LNCAP (cell line): ENCODE measurements at regions not wholly inside any gene's neighbourhood (a gene's known extent, or its start where the extent isn't known, plus 50 kb on each side); places are given as distances from the start of the nearest gene placed in this dataset.

Source experiments
- TF ChIP-seq, protein P1 (sequence below): fragments of 450-650 bp; IDR thresholded peaks from 2 replicates; pipeline ENCODE4 v1.5.1; 2017; ENCODE audit warnings: mild to moderate bottlenecking

DNA sequence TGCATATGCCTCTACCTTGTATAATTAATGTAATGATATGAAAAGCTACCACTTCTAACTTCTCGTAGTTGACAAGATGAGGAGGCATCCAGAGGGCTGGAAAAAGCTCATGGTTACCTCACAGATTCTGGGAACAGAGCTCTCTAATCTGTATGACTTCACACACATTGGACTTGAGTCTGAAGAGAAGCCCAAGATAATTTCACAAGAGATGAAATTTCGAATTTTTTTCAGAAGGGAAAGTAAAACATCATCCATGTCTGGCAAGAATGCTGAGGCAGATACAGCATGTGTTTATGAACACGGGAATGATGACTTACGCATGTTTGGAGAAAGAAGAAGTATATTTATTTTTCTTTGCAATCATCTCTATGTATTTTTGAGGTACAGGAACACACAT, 141.8 kb upstream of the TENT5A start:
- TF ChIP-seq, protein P1, sequence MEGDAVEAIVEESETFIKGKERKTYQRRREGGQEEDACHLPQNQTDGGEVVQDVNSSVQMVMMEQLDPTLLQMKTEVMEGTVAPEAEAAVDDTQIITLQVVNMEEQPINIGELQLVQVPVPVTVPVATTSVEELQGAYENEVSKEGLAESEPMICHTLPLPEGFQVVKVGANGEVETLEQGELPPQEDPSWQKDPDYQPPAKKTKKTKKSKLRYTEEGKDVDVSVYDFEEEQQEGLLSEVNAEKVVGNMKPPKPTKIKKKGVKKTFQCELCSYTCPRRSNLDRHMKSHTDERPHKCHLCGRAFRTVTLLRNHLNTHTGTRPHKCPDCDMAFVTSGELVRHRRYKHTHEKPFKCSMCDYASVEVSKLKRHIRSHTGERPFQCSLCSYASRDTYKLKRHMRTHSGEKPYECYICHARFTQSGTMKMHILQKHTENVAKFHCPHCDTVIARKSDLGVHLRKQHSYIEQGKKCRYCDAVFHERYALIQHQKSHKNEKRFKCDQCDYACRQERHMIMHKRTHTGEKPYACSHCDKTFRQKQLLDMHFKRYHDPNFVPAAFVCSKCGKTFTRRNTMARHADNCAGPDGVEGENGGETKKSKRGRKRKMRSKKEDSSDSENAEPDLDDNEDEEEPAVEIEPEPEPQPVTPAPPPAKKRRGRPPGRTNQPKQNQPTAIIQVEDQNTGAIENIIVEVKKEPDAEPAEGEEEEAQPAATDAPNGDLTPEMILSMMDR, result no peak

DNA sequence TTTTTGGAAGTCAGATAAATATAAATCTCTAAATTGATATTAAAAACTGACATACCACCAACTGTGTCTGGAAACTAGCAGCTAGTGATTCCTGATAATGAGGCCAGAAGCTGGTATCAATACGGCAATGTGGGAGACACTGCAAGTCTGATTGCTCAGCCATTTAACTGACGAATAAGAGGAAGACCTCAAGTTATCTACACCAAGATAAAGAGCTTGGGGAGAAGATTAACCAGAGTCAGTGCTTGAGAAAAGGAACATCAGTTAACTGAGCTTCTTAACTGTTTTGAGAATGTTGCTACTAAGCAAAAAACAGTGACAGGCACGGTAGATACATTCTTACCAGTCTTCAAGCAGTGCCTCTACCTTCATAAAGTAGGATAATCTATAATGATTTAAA, 140.4 kb upstream of the TENT5A start:
- TF ChIP-seq, protein P1, result no peak

DNA sequence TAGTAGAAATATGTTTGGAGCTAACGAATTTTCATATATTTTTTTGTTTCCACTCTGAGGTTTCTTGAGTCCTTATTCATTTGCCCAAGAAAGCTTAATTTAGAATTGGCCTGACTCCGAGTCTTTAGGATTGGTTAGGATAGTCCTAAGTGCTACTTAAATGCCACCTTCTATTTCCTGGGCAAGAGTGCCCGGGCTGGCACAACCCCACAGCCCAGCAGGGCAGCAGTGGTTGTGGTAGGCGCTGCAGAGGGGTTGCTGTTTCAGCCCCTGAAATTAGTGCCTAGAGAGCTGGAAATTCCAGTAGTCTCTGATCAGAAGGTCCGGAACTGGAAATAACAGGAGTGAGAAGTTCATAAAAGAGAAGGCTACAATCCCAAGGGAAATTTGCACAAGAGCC, 139.4 kb upstream of the TENT5A start:
- TF ChIP-seq, protein P1, result no peak

DNA sequence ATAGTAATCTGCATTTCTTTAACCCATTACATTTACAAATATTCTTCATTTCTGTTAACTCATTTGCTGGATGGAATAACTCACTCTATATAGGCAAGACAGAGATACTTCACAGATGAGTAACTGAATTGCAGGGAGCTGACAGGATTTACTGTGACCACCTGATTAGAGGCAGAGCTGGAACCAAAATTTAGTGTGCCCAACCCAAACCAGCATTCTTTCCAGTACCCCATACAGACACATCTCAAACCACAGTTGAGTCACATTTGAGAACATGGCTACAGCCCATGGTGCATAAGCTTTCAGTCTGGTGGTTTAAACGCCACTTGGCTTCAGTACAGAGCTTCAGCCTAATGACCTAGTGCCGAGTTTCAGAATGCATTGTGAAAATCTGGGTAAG, 138.4 kb upstream of the TENT5A start:
- TF ChIP-seq, protein P1, result no peak

DNA sequence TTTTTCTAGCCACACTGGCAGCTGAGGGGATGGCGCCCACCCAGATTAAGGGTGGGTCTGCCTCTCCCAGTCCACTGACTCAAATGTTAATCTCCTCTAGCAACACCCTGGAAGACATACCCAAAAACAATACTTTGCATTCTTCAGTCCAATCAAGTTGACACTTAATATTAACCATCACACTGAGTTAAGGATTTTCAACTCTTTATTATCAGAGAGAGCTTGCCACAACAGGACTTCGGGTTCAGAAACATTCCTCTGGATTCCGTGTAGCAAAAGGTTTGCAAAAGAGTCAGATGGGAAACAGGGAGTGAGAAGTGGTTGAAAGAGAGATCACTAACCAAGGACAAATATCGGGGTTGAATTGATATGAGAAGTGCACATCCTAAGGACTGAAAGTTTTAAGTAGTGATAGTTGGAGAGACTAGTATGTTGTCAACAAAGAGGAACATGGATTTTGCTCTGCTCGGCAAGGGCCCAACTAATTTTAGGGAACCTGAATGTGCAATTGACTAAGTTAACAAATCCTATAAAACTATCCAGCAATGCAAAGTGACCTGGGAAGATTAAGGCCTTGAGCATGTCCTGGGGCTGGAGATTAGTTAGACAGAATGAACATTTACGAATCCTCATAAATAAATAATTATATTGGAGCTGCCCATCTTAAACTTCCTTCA, 137.0 kb upstream of the TENT5A start:
- TF ChIP-seq, protein P1, result no peak

DNA sequence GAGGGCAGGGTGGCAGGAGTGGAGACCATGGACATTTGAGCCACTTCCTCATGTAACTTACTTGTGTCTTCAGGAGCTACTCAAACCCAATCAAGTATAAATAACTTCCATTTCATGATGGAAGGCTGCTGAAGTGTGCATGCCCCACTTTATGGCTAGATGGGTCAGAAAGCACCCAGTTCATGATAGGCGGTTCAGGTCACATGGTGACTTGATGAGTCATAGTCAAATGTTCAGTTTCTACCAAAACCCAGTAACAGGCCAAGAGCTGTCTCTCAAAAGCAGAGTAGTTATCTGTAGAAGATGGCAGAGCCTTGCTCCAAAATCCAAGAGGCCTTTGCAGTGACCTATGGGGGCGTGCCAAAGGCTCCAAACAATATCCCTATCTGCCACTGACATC, 133.7 kb upstream of the TENT5A start:
- TF ChIP-seq, protein P1, result no peak

DNA sequence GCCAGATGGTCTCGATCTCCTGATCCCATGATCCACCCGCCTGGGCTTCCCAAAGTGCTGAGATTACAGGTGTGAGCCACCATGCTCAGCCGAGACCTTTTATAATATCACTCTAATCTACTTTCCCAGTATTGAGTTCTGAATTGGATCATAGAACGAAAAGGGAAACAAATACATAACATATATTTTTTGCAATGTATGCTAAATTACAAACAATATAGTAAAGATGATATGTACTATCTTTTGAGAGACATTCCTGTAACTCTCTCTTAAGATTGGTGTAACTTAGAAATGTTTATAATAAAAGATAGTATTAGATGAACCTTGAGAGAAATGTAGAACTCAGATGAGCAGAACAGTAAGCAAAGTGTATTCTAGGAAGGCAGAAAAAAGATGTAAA, 129.2 kb upstream of the TENT5A start:
- TF ChIP-seq, protein P1, result no peak

DNA sequence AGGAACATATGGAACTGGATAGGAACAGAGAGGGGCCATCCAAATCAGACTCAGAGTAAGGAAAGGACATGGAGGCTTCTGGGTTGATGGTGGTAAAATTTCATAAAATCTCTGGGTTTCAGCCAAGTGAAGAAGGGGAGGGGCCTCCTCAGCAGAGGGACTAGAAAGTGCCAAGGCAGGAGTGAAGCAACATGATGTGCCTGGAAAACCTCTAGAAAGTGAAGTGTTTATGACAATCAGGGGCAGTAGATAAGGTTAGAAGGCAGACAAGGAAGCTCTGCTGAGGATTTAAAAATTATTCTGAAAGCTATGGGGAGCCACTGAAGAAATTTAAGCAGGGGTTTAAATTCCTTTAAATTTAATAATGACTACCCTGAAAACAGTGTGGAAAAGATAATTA, 126.0 kb upstream of the TENT5A start:
- TF ChIP-seq, protein P1, result no peak
